Suprapubic skin (tissue), 3 donors: ENCODE measurements at regions not wholly inside any gene's neighbourhood (a gene's known extent, or its start where the extent isn't known, plus 50 kb on each side); places are given as distances from the start of the nearest gene placed in this dataset.

Experiments used
- POLR2AphosphoS5 ChIP-seq, 3 donors: sonication (generic); formaldehyde crosslinking; IDR thresholded peaks; one replicate each; pipeline ENCODE4 v1.6.1; 2017; ENCODE audit warnings: antibody characterized with exemption in 3 of 3
- TF ChIP-seq, protein P1 (sequence below), 2 donors: fragments of 200-600 bp in 1 of 2; fragments of 450-650 bp in 1 of 2; sonication (generic) in 1 of 2; IDR thresholded peaks; one replicate each; pipeline ENCODE4 v1.5.1; 2016 to 2019; ENCODE audit warnings: antibody characterized with exemption in 2 of 2, mild to moderate bottlenecking in 1 of 2, moderate library complexity in 1 of 2

GRCh38 chr16:51473091-51473490 lies 322.0 kb upstream of the SALL1 start:
- TF ChIP-seq, protein P1, sequence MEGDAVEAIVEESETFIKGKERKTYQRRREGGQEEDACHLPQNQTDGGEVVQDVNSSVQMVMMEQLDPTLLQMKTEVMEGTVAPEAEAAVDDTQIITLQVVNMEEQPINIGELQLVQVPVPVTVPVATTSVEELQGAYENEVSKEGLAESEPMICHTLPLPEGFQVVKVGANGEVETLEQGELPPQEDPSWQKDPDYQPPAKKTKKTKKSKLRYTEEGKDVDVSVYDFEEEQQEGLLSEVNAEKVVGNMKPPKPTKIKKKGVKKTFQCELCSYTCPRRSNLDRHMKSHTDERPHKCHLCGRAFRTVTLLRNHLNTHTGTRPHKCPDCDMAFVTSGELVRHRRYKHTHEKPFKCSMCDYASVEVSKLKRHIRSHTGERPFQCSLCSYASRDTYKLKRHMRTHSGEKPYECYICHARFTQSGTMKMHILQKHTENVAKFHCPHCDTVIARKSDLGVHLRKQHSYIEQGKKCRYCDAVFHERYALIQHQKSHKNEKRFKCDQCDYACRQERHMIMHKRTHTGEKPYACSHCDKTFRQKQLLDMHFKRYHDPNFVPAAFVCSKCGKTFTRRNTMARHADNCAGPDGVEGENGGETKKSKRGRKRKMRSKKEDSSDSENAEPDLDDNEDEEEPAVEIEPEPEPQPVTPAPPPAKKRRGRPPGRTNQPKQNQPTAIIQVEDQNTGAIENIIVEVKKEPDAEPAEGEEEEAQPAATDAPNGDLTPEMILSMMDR (IDR thresholded peaks at IDR 0.05), result no peak
- TF ChIP-seq POLR2AphosphoS5 (IDR thresholded peaks at IDR 0.05), result no peak
